ENCODE measurements at regions not wholly inside any gene's neighbourhood (a gene's known extent, or its start where the extent isn't known, plus 50 kb on each side); places are given as distances from the start of the nearest gene placed in this dataset.

DNA sequence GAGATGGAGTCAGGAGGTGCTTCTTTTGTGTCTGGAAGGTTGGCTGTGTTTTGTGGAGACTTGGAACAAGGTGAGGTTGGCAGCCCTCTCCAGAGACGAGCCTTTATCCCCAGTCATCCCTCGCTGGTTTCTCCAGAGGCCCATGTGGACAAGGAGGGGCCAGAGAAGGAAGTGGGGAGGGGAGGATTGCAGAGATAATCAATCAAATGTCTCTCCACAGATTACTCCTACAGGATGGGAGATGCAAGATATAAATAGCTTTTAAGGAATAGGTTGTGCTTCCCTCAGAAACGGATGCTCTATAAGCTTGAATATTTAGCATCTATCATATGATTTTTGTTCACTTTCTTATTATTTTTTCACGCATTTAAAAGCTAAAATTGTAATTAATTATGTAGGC lies 70.4 kb upstream of the VWDE start:
- Histone ChIP-seq H3K9ac (ENCODE audit: low read length) (no peak overlapping the region), H3K36me3 (ENCODE audit: insufficient read depth, low read length) (no peaks in the 10 kb centered on the region), H3F3A (ENCODE audit: insufficient read depth, low read length, poor library complexity, severe bottlenecking) (no peaks in the 10 kb centered on the region), H3K79me2 (replicated peaks; ENCODE audit: insufficient read depth, low read length) (no peaks in the 10 kb centered on the region), H4K20me1 (ENCODE audit: insufficient read depth) (no peaks in the 10 kb centered on the region), H2AFZ (ENCODE audit: low read depth, low read length) (no peak overlapping the region), H3K27ac (ENCODE audit: low read length) (no peak overlapping the region), H3K4me3 (ENCODE audit: low read length) (no peak overlapping the region), H3K9me3 (ENCODE audit: low read length) (no peaks in the 10 kb centered on the region), H3K27me3 (ENCODE audit: insufficient read depth, low read depth, low read length) (no peaks in the 10 kb centered on the region), H3K9me2 (ENCODE audit: insufficient read depth, low read length) (no peaks in the 10 kb centered on the region), H3K4me2 (ENCODE audit: low read length) (no peak overlapping the region)
- no peak for TF ChIP-seq MXI1 (conservative IDR thresholded peaks at IDR 0.05; ENCODE audit: poor library complexity, severe bottlenecking)
- no peak for TF ChIP-seq EZH2 (IDR thresholded peaks at IDR 0.05; ENCODE audit: borderline replicate concordance, insufficient read depth, low read length, poor library complexity, severe bottlenecking)
- TF ChIP-seq TAF1 (IDR thresholded peaks at IDR 0.05; ENCODE audit: low read depth), result no peak
- TF ChIP-seq, protein P1, sequence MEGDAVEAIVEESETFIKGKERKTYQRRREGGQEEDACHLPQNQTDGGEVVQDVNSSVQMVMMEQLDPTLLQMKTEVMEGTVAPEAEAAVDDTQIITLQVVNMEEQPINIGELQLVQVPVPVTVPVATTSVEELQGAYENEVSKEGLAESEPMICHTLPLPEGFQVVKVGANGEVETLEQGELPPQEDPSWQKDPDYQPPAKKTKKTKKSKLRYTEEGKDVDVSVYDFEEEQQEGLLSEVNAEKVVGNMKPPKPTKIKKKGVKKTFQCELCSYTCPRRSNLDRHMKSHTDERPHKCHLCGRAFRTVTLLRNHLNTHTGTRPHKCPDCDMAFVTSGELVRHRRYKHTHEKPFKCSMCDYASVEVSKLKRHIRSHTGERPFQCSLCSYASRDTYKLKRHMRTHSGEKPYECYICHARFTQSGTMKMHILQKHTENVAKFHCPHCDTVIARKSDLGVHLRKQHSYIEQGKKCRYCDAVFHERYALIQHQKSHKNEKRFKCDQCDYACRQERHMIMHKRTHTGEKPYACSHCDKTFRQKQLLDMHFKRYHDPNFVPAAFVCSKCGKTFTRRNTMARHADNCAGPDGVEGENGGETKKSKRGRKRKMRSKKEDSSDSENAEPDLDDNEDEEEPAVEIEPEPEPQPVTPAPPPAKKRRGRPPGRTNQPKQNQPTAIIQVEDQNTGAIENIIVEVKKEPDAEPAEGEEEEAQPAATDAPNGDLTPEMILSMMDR (IDR thresholded peaks at IDR 0.05; ENCODE audit: poor library complexity, severe bottlenecking), result no peak

DNA sequence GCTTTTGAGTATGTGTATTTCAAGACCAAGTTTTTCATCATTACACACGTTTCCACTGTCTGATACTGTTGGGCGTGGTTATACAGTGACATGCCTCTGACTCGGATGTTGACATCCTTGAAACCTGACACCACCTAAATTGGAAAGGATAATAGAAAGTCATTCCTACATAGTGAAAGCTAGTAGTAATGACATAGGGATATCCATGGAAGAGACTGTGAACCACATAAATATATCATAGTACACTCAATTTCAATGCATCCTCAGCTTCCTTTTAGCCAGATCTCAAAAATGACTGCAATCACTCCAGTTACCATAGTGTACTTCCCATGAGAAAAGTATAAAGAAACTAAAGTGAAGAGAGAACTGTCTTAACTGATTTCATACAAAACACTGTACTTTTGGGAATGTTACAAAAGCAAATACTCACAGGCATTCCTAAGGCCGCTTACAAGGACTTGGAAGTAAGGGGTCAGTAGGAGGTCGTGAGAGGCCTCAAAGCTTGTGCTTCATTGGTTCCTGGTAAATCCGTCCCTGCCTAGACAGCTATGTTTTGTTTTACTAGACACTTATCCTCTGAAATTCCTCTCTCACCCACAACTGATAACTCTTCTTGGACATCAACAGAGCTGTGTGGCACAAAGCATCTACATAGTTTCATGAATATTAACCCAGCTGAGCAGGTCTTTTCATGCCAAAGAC lies 71.8 kb upstream of the VWDE start:
- no peaks in the 10 kb centered on the region for H3K9me2 ChIP-seq (ENCODE audit: insufficient read depth, low read length)
- no peak overlapping the region for H3K4me2 ChIP-seq (ENCODE audit: low read length)
- H3K27me3 ChIP-seq (ENCODE audit: insufficient read depth, low read depth, low read length), result no peaks in the 10 kb centered on the region
- H4K20me1 ChIP-seq (ENCODE audit: insufficient read depth), result no peaks in the 10 kb centered on the region
- H3K4me3 ChIP-seq (ENCODE audit: low read length), result no peak overlapping the region
- H3F3A ChIP-seq (ENCODE audit: insufficient read depth, low read length, poor library complexity, severe bottlenecking), result no peaks in the 10 kb centered on the region
- no peaks in the 10 kb centered on the region for H3K36me3 ChIP-seq (ENCODE audit: insufficient read depth, low read length)
- TF ChIP-seq SMC3 (conservative IDR thresholded peaks at IDR 0.05; ENCODE audit: poor library complexity) (no peak), POLR2AphosphoS5 (IDR thresholded peaks at IDR 0.05) (no peak), TAF1 (IDR thresholded peaks at IDR 0.05; ENCODE audit: low read depth) (no peak), EZH2 (IDR thresholded peaks at IDR 0.05; ENCODE audit: borderline replicate concordance, insufficient read depth, low read length, poor library complexity, severe bottlenecking) (no peak), RAD21 (conservative IDR thresholded peaks at IDR 0.05) (no peak), EP300 (conservative IDR thresholded peaks at IDR 0.05; ENCODE audit: poor library complexity, severe bottlenecking) (no peak), MXI1 (conservative IDR thresholded peaks at IDR 0.05; ENCODE audit: poor library complexity, severe bottlenecking) (no peak)
- TF ChIP-seq, protein P1 (IDR thresholded peaks at IDR 0.05; ENCODE audit: poor library complexity, severe bottlenecking), result no peak
- TF ChIP-seq, protein P2, sequence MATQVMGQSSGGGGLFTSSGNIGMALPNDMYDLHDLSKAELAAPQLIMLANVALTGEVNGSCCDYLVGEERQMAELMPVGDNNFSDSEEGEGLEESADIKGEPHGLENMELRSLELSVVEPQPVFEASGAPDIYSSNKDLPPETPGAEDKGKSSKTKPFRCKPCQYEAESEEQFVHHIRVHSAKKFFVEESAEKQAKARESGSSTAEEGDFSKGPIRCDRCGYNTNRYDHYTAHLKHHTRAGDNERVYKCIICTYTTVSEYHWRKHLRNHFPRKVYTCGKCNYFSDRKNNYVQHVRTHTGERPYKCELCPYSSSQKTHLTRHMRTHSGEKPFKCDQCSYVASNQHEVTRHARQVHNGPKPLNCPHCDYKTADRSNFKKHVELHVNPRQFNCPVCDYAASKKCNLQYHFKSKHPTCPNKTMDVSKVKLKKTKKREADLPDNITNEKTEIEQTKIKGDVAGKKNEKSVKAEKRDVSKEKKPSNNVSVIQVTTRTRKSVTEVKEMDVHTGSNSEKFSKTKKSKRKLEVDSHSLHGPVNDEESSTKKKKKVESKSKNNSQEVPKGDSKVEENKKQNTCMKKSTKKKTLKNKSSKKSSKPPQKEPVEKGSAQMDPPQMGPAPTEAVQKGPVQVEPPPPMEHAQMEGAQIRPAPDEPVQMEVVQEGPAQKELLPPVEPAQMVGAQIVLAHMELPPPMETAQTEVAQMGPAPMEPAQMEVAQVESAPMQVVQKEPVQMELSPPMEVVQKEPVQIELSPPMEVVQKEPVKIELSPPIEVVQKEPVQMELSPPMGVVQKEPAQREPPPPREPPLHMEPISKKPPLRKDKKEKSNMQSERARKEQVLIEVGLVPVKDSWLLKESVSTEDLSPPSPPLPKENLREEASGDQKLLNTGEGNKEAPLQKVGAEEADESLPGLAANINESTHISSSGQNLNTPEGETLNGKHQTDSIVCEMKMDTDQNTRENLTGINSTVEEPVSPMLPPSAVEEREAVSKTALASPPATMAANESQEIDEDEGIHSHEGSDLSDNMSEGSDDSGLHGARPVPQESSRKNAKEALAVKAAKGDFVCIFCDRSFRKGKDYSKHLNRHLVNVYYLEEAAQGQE (IDR thresholded peaks at IDR 0.05; ENCODE audit: borderline replicate concordance), result no peak
- no peak overlapping the region for H2AFZ ChIP-seq (ENCODE audit: low read depth, low read length)
- no peaks in the 10 kb centered on the region for H3K79me2 ChIP-seq (replicated peaks; ENCODE audit: insufficient read depth, low read length)
- no peak overlapping the region for H3K27ac ChIP-seq (ENCODE audit: low read length)
- no peak overlapping the region for H3K9ac ChIP-seq (ENCODE audit: low read length)
- H3K9me3 ChIP-seq (ENCODE audit: low read length), result no peaks in the 10 kb centered on the region
